ENCODE measurements at regions not wholly inside any gene's neighbourhood (a gene's known extent, or its start where the extent isn't known, plus 50 kb on each side); places are given as distances from the start of the nearest gene placed in this dataset.

- 81 to 82% methylated on average over 9 of the region's 9 CpGs for WGBS, 2 donors
- DNase-seq (ENCODE audit: low spot score in 2 of 2): no peak
- TF ChIP-seq POLR2A (IDR thresholded peaks at IDR 0.05): no peak
- TF ChIP-seq CTCF (IDR thresholded peaks at IDR 0.05): no peak
- TF ChIP-seq EP300 (IDR thresholded peaks at IDR 0.05): no peak
These were observed 330.0 kb downstream of the ETAA1 start for GRCh38 chr2:67727131-67727530.

GRCh38 chr2:67727623-67728022, 330.5 kb downstream of the ETAA1 start:
- no peak overlapping the region for H3K27ac ChIP-seq
- WGBS, 2 donors: 67 to 69% methylated on average over 4 of the region's 4 CpGs
- H3K36me3 ChIP-seq: no peaks in the 10 kb centered on the region
- no peak overlapping the region for H3K4me3 ChIP-seq
- TF ChIP-seq EP300 (IDR thresholded peaks at IDR 0.05) (no peak), CTCF (IDR thresholded peaks at IDR 0.05) (no peak), POLR2A (IDR thresholded peaks at IDR 0.05) (no peak)
- H3K9me3 ChIP-seq: no peaks in the 10 kb centered on the region
- DNase-seq (ENCODE audit: low spot score in 2 of 2): no peak
- H3K27me3 ChIP-seq: no peaks in the 10 kb centered on the region
- H3K4me1 ChIP-seq: no peaks in the 10 kb centered on the region

More at GRCh38 chr2:67727131-67727530, 330.0 kb downstream of the ETAA1 start:
- Histone ChIP-seq H3K36me3 (no peaks in the 10 kb centered on the region), H3K4me1 (no peaks in the 10 kb centered on the region), H3K9me3 (no peaks in the 10 kb centered on the region), H3K27ac (no peak overlapping the region), H3K27me3 (no peaks in the 10 kb centered on the region), H3K4me3 (no peak overlapping the region)

GRCh38 chr2:67729474-67729873, 332.3 kb downstream of the ETAA1 start:
- Histone ChIP-seq H3K4me1 (no peaks in the 10 kb centered on the region), H3K27me3 (no peaks in the 10 kb centered on the region), H3K36me3 (no peaks in the 10 kb centered on the region), H3K27ac (no peak overlapping the region), H3K9me3 (no peaks in the 10 kb centered on the region), H3K4me3 (no peak overlapping the region)
- no peak for DNase-seq (ENCODE audit: low spot score in 2 of 2)
- no peak for TF ChIP-seq POLR2A (IDR thresholded peaks at IDR 0.05)
- 53 to 60% methylated on average over 3 of the region's 3 CpGs for WGBS, 2 donors

- WGBS, 2 donors: 44 to 48% methylated on average over 3 of the region's 3 CpGs
- H3K36me3 ChIP-seq: no peaks in the 10 kb centered on the region
- no peak overlapping the region for H3K27ac ChIP-seq
- DNase-seq (ENCODE audit: low spot score in 2 of 2): no peak
- H3K4me1 ChIP-seq: no peaks in the 10 kb centered on the region
- no peak overlapping the region for H3K4me3 ChIP-seq
- H3K9me3 ChIP-seq: peaks cover 0 to under 1% (median 0%) of the 10 kb centered on the region in 4 donors
- TF ChIP-seq POLR2A (IDR thresholded peaks at IDR 0.05) (no peak), EP300 (IDR thresholded peaks at IDR 0.05) (no peak), CTCF (IDR thresholded peaks at IDR 0.05) (peak in 1 of 5 experiments; percentile 5)
- no peaks in the 10 kb centered on the region for H3K27me3 ChIP-seq
These were observed 329.3 kb downstream of the C1D start for GRCh38 chr2:67733517-67733916.

- TF ChIP-seq EP300 (IDR thresholded peaks at IDR 0.05): no peak
- TF ChIP-seq CTCF (IDR thresholded peaks at IDR 0.05): no peak
- TF ChIP-seq POLR2A (IDR thresholded peaks at IDR 0.05): no peak
- no peak for DNase-seq (ENCODE audit: low spot score in 2 of 2)
- WGBS, 2 donors: 74 to 83% methylated on average over 2 of the region's 2 CpGs
- Histone ChIP-seq H3K27me3 (no peaks in the 10 kb centered on the region), H3K4me3 (no peak overlapping the region), H3K9me3 (no peaks in the 10 kb centered on the region), H3K4me1 (no peaks in the 10 kb centered on the region), H3K36me3 (no peaks in the 10 kb centered on the region), H3K27ac (no peak overlapping the region)
These were observed 310.6 kb downstream of the C1D start for GRCh38 chr2:67752199-67752598.

- TF ChIP-seq EP300 (IDR thresholded peaks at IDR 0.05) (no peak), CTCF (IDR thresholded peaks at IDR 0.05) (no peak), POLR2A (IDR thresholded peaks at IDR 0.05) (no peak)
- Histone ChIP-seq H3K36me3 (no peaks in the 10 kb centered on the region), H3K27me3 (no peaks in the 10 kb centered on the region), H3K27ac (no peak overlapping the region), H3K4me1 (no peaks in the 10 kb centered on the region), H3K9me3 (no peaks in the 10 kb centered on the region), H3K4me3 (no peak overlapping the region)
- no peak for DNase-seq (ENCODE audit: low spot score in 2 of 2)
These were observed 309.8 kb downstream of the C1D start for GRCh38 chr2:67752969-67753368.

Measured in tibial nerve (tissue), 4 donors.